ENCODE measurements at regions not wholly inside any gene's neighbourhood (a gene's known extent, or its start where the extent isn't known, plus 50 kb on each side); places are given as distances from the start of the nearest gene placed in this dataset.

DNA sequence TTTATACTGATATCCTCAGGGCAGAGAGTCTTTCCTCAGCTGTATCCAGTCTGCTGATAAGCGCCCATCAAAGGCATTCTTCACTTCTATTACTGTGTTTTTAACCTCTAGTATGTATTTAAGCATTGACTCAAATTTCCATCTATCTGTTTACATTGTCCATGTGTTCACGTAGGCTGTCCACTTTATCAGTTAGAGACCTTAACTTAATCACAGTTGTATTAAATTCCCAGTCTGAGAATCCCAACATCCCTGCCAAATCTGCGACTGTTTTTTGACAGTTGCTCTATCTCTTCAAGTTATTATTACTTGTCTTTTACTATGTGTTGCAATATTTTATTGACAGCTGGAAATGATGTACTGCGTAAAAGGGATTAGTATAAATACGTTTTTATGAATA, 1613.7 kb upstream of the MIR17HG start:
- Histone ChIP-seq H3K27me3 (replicated peaks; ENCODE audit: insufficient read depth, low read depth, low read length, poor library complexity) (no peaks in the 10 kb centered on the region), H3K36me3 (ENCODE audit: insufficient read depth, low read length, poor library complexity, severe bottlenecking) (no peaks in the 10 kb centered on the region), H3K27ac (ENCODE audit: low read depth, low read length, poor library complexity, severe bottlenecking) (no peak overlapping the region), H3K4me1 (ENCODE audit: insufficient read depth, low read length, poor library complexity, severe bottlenecking) (no peaks in the 10 kb centered on the region), H3K9me3 (ENCODE audit: low read depth, low read length, poor library complexity, severe bottlenecking) (no peaks in the 10 kb centered on the region), H3K4me3 (ENCODE audit: low read depth, low read length, poor library complexity, severe bottlenecking) (no peak overlapping the region)
- CTCF ChIA-PET = no interaction called here
- TF ChIP-seq, protein P1, sequence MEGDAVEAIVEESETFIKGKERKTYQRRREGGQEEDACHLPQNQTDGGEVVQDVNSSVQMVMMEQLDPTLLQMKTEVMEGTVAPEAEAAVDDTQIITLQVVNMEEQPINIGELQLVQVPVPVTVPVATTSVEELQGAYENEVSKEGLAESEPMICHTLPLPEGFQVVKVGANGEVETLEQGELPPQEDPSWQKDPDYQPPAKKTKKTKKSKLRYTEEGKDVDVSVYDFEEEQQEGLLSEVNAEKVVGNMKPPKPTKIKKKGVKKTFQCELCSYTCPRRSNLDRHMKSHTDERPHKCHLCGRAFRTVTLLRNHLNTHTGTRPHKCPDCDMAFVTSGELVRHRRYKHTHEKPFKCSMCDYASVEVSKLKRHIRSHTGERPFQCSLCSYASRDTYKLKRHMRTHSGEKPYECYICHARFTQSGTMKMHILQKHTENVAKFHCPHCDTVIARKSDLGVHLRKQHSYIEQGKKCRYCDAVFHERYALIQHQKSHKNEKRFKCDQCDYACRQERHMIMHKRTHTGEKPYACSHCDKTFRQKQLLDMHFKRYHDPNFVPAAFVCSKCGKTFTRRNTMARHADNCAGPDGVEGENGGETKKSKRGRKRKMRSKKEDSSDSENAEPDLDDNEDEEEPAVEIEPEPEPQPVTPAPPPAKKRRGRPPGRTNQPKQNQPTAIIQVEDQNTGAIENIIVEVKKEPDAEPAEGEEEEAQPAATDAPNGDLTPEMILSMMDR (conservative IDR thresholded peaks at IDR 0.05; ENCODE audit: low read depth, low read length) = no peak
- no peak for TF ChIP-seq EZH2 (IDR thresholded peaks at IDR 0.05; ENCODE audit: borderline replicate concordance, low read depth, low read length, poor library complexity, severe bottlenecking)
- DNase-seq (ENCODE audit: low spot score) = no peak
- intact Hi-C loops (cut with micrococcal nuclease; ENCODE audit: unreplicated experiment) = no loop called here
- no TSS peak for BruUV-seq (replicated peaks)
- POLR2A ChIA-PET (ENCODE audit: low non-redundant PET) = no interaction called here

DNA sequence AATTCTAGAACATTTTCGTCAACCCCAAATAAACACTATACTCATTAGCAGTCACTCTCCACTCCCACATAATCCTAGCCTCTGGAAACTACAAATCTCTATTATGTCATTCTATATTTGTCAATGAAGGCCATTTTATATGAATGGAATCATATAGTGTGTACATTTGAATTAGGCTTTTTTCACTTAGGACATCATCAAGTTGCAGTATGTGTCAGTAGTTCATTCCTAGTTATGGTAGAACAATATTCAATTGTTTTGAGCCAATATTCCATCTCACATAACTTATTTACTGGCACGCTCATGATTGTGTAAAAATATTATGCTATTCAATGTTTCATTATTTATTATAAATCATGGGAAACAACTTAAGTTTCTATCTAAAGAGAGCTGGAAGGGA, 1610.4 kb upstream of the MIR17HG start:
- H3K27me3 ChIP-seq (replicated peaks; ENCODE audit: insufficient read depth, low read depth, low read length, poor library complexity) = no peaks in the 10 kb centered on the region
- POLR2A ChIA-PET (ENCODE audit: low non-redundant PET) = no interaction called here
- no peak overlapping the region for H3K27ac ChIP-seq (ENCODE audit: low read depth, low read length, poor library complexity, severe bottlenecking)
- no peak overlapping the region for H3K4me3 ChIP-seq (ENCODE audit: low read depth, low read length, poor library complexity, severe bottlenecking)
- TF ChIP-seq, protein P1 (conservative IDR thresholded peaks at IDR 0.05; ENCODE audit: low read depth, low read length) = no peak
- no peak for TF ChIP-seq EZH2 (IDR thresholded peaks at IDR 0.05; ENCODE audit: borderline replicate concordance, low read depth, low read length, poor library complexity, severe bottlenecking)
- H3K36me3 ChIP-seq (ENCODE audit: insufficient read depth, low read length, poor library complexity, severe bottlenecking) = no peaks in the 10 kb centered on the region
- no peak for DNase-seq (ENCODE audit: low spot score)
- intact Hi-C loops (cut with micrococcal nuclease; ENCODE audit: unreplicated experiment) = no loop called here
- BruUV-seq (replicated peaks) = no TSS peak
- CTCF ChIA-PET = no interaction called here
- no peaks in the 10 kb centered on the region for H3K9me3 ChIP-seq (ENCODE audit: low read depth, low read length, poor library complexity, severe bottlenecking)
- H3K4me1 ChIP-seq (ENCODE audit: insufficient read depth, low read length, poor library complexity, severe bottlenecking) = no peaks in the 10 kb centered on the region

DNA sequence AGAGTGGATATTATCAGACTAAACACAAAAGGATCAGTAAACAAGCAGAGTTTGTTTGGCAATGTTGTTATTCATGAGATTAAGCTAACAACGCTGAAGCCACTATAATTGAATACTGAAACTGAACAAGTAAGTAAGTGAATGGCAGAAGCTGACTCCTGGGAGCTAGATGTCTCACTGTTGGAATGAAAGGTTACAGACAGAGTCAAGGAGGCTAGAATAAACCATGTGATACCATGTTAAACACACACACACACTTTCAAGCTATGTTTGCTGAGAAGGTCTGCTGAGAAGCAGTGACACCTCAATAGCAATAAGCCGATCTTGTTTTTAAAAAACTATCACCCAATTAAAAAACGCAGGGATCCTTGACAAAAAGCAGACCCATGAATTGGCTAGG, 1609.4 kb upstream of the MIR17HG start:
- Histone ChIP-seq H3K4me1 (ENCODE audit: insufficient read depth, low read length, poor library complexity, severe bottlenecking) (no peaks in the 10 kb centered on the region), H3K4me3 (ENCODE audit: low read depth, low read length, poor library complexity, severe bottlenecking) (no peak overlapping the region), H3K27ac (ENCODE audit: low read depth, low read length, poor library complexity, severe bottlenecking) (no peak overlapping the region), H3K9me3 (ENCODE audit: low read depth, low read length, poor library complexity, severe bottlenecking) (no peaks in the 10 kb centered on the region), H3K36me3 (ENCODE audit: insufficient read depth, low read length, poor library complexity, severe bottlenecking) (no peaks in the 10 kb centered on the region), H3K27me3 (replicated peaks; ENCODE audit: insufficient read depth, low read depth, low read length, poor library complexity) (no peaks in the 10 kb centered on the region)
- no peak for TF ChIP-seq EZH2 (IDR thresholded peaks at IDR 0.05; ENCODE audit: borderline replicate concordance, low read depth, low read length, poor library complexity, severe bottlenecking)
- TF ChIP-seq, protein P1 (conservative IDR thresholded peaks at IDR 0.05; ENCODE audit: low read depth, low read length) = no peak
- no TSS peak for BruUV-seq (replicated peaks)
- POLR2A ChIA-PET (ENCODE audit: low non-redundant PET) = no interaction called here
- CTCF ChIA-PET = no interaction called here
- intact Hi-C loops (cut with micrococcal nuclease; ENCODE audit: unreplicated experiment) = no loop called here
- no peak for DNase-seq (ENCODE audit: low spot score)

All from A673 (cell line).